SK-N-DZ (cell line): ENCODE measurements at regions not wholly inside any gene's neighbourhood (a gene's known extent, or its start where the extent isn't known, plus 50 kb on each side); places are given as distances from the start of the nearest gene placed in this dataset.
A peak's percentile ranks its signal among the peaks of the same experiment; 100 is the strongest.
"Not testable (repeated sequence)": the region's sequence is repeated elsewhere in the genome, so short reads cannot be mapped to it uniquely, and the experiment has no call there.

Source experiments
- DNase-seq: peaks from one replicate; pipeline ENCODE4 v3.0.0-alpha.2; 2015; ENCODE audit warnings: low spot score

GRCh38 chr6:68022968-68023367, 612.1 kb upstream of the ADGRB3 start:
- not testable (repeated sequence) for DNase-seq

DNA sequence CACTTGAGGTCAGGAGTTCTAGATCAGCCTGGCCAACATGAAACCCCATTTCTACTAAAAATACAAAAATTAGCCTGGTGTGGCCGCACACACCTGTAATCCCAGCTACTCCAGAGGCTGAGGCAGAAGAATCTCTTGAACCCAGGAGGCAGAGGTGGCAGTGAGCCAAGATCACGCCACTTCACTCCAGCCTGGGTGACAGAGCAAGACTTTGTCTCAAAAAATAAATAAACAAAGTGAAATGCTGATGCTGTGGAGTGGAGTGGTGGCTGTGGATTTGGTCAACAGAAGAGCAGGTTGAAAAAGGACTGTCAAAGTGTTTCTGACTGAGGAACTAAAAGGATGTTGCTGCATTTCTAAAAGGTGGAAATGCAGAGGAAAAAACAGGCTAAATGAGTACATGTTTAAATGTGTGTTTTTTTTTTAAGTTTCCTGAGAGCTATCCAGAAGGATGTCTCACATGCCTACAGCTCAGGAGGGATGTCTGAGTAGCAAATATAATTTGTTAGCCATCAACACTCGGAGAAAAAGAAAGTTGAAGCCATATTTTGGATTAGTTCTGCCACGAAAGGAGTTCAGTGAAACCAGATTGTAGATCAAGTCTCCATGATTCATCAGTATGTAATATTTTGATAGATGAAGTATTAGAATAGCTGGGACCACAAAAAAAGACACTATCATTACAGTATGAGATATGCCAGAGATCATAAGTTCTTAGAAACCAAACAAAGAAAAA, 621.1 kb upstream of the ADGRB3 start:
- DNase-seq, result no peak

- DNase-seq, result no peak
These were observed 622.3 kb upstream of the ADGRB3 start for GRCh38 chr6:68012822-68013221.

- no peak for DNase-seq
These were observed 624.1 kb upstream of the ADGRB3 start for GRCh38 chr6:68010936-68011335.

- DNase-seq, result no peak
These were observed 626.6 kb upstream of the ADGRB3 start for GRCh38 chr6:68008445-68008844.

DNA sequence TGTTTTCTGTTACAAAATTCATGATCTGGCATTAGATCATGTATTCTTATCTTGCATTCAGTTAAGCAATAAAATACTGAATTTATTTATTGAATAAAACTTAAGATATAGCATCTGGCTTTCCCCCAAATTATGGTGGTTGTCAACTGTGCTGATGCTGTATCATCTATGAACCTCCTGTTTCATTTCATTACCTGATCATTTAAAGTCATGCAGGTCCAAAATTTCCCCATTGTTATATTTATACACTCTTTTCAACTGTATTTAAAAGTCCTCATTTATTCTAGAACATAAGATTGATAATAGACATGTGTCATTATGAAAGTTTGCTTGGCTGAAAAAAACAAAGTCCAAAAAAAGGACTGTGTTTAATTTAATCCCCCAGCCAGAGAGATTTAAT, 627.4 kb upstream of the ADGRB3 start:
- no peak for DNase-seq

GRCh38 chr6:67986694-67987232, 648.3 kb upstream of the ADGRB3 start:
- DNase-seq, result no peak

DNA sequence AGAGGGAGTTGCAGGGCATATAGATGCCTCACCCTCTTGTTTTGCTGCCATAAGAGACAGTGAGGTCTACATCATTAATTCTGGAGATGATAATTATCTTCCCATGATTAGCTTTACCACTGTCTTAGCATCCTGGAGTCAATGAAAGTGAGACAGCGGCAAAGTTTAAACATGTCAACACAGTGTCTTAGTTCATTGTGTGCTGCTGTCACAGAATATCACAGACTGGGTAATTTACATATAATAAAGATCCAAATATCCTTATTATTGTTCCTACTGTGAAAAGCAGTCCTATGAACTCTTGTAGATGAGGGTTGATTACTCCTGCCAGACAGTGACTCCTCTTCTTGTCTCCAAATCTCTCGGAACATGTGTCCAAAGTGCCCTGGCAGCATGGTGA, 658.6 kb upstream of the ADGRB3 start:
- no peak for DNase-seq

DNA sequence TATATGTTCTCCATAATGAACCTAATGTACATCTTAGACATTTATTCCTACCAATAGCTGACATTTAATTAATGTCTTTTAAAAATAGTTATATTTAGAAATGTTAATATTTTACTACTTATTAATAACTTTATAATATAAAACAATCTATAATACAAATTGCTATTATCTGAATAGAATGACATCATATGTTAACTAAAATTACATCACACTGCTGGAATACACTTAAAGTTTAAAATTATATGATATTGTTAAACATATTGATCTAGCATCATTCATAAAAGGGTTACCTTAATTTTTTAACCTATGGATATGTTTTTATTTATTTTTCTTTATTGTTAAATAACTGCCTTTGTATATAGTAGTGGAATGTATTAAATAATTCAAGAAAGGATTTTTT, 660.2 kb upstream of the ADGRB3 start:
- no peak for DNase-seq

- DNase-seq, result peak; percentile 27
These were observed 663.3 kb upstream of the ADGRB3 start for GRCh38 chr6:67971812-67972211.

GRCh38 chr6:67966830-67967229, 668.3 kb upstream of the ADGRB3 start:
- DNase-seq, result no peak

GRCh38 chr6:67956352-67956751, 678.7 kb upstream of the ADGRB3 start:
- no peak for DNase-seq

DNA sequence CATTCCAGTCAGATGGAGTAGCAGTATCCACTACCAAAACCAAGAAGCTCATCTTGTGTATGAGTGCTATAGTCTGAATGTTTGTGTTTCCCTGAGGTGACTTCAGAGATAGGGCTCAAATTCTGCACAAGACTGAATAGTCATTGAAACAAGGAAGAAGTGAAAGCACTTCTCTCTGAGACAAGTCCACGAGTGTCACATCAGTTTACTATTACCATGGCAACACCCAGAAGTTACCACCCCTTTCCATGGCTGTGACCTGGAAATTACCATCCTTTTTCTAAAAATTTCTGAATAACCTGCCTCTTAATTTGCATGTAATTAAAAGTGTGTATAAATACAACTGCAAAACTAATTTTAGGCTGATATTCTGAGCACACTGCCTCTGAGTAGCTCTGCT, 682.1 kb upstream of the ADGRB3 start:
- DNase-seq, result no peak

GRCh38 chr6:67952121-67952520, 683.0 kb upstream of the ADGRB3 start:
- no peak for DNase-seq

DNA sequence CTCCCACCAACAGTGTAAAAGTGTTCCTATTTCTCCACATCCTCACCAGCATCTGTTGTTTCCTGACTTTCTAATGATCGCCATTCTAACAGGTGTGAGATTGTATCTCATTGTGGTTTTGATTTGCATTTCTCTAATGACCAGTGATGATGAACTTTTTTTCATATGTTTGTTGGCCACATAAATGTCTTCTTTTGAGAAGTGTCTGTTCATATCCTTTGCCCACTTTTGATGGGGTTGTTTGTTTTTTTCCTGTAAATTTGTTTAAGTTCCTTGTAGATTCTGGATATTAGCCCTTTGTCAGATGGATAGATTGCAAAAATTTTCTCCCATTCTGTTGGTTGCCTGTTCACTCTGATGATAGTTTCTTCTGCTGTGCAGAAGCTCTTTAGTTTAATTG, 687.3 kb upstream of the ADGRB3 start:
- not testable (repeated sequence) for DNase-seq

- DNase-seq, result peak; percentile 57
These were observed 699.1 kb upstream of the ADGRB3 start for GRCh38 chr6:67935976-67936477.

GRCh38 chr6:67933278-67933677, 701.8 kb upstream of the ADGRB3 start:
- no peak for DNase-seq

DNA sequence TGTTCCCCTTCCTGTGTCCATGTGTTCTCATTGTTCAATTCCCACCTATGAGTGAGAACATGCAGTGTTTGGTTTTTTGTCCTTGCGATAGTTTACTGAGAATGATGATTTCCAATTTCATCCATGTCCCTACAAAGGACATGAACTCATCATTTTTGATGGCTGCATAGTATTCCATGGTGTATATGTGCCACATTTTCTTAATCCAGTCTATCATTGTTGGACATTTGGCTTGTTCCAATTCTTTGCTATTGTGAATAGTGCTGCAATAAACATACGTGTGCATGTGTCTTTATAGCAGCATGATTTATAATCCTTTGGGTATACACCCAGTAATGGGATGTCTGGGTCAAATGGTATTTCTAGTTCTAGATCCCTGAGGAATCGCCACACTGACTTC, 712.5 kb upstream of the ADGRB3 start:
- DNase-seq, result not testable (repeated sequence)

- DNase-seq, result not testable (repeated sequence)
These were observed 715.0 kb upstream of the ADGRB3 start for GRCh38 chr6:67920040-67920439.

DNA sequence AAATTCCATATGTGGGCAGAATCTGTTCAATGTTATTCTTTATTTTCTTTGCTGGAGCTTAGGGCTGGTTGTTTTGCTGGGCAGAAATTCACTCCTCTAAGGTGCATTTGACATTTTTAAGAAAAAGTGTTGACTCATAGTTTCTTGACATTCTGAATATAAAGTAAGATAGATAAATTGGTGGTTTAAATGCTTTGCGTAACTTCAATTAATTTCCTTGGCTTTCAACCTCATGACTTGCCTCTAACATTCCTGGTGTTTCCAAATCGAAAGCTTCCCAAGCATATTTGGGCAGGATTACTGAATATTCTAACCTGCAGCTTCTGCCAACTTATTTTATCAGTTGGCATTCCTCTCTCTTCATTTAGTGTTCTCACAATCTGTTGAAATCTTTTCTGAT, 718.7 kb upstream of the ADGRB3 start:
- DNase-seq, result no peak

GRCh38 chr6:67914419-67914818, 720.7 kb upstream of the ADGRB3 start:
- DNase-seq, result no peak

DNA sequence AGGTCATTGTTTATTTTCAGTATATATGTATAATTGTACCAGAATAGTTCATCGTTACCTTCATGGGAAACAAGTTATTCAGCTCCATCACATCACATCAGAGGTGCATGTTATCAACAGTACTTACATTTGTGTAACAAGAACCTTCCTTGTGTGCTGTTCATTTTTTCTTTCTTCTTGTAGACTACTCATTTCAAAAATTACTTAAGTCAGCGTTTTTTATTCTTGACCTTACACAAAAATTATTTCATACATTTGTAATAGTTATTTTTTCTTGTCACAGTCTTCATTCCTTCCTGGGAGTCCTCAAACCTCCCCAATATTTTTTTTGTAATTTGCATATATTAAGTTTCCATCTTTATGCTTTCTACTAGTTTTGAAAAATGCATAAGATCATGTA, 725.7 kb upstream of the ADGRB3 start:
- DNase-seq, result no peak

- peak; percentile 3 for DNase-seq
These were observed 726.7 kb upstream of the ADGRB3 start for GRCh38 chr6:67908379-67908778.
